ENCODE measurements at regions not wholly inside any gene's neighbourhood (a gene's known extent, or its start where the extent isn't known, plus 50 kb on each side); places are given as distances from the start of the nearest gene placed in this dataset.
"Not testable (repeated sequence)": the region's sequence is repeated elsewhere in the genome, so short reads cannot be mapped to it uniquely, and the experiment has no call there.

DNA sequence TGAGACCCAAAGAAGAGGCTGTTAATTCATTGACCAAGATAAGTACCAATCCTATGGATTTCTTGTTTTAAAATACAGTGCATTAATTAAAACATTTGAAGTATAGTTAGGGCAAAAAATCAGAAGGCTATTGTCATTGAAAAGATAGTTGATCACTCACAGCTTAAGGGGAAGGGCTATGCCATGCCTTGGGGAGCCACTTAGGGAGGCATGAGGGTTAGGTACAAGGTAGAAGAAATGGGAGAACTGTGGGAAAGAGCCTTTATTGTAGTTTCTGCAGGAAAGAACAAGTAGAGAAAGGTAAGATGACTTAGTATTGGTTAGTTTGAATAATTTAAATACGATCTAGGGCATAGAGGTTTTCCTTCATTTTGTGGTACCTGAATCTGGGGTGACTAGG, 1285.5 kb upstream of the TMEFF2 start:
- no peak for DNase-seq (ENCODE audit: low spot score)

DNA sequence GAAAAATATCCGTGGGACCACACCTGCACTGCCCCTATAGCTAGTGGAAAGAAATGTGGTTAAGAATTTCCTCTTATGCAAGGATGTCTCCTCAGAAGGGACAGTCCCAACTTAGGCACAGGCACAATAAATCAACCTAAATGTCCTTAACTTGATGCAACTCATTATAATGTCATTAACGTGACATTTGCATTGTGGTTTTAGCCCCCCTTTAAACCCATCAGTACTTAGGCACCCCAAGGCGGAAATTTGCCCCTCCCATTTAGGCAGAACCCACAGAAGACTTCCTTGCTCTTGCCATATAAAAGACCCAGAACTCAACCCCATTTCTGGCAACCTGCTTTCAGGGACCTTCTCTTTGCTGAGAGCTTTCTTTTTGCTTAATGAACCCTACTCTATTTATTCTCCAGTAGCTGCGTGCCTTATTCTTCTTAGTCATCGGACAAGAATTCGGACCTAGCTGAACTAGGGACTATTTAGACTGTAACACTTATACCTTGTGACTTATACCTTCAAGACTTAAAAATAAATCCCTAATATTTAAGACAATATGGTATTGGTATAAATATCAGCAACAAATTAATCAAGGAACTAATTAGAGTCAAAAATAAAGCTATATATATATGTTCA, 1281.6 kb upstream of the TMEFF2 start:
- DNase-seq (ENCODE audit: low spot score): no peak

DNA sequence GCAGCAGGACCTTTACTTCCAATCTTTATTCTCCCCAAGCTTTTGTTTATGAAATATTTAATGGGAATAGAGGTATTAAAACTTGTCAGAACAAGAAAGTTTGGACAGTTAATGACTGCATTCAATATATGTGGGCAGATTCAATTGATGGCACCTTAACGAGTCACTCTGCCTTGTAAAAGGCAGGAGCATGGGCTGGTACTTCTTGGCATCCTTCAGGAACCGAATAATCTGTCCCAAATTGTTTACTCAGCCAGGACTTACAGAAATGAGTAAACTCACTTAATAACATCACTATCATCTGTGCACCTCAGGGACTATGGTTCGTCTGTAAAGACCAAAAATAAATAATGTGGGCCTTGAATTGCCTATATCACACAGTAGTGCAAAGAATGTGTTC, 1280.3 kb upstream of the TMEFF2 start:
- no peak for DNase-seq (ENCODE audit: low spot score)

DNA sequence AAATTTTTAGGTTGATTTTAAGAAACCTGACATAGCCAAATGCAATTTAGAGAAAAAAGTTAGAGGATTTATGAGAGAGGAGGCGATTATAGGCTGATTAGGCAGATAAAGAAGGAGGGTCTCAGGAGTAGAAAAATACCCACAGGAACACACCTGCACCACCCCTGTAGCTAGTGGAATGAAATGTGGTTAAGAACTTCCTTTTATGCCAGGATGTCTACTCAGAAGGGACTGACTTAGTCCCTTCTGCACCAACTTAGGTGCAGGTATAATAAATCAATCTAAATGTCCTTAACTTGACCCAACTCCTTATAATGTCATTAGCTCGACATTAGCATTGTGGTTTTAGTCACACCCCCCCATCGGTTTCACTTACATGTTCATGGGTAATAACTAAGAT, 1274.5 kb upstream of the TMEFF2 start:
- no peak for DNase-seq (ENCODE audit: low spot score)

DNA sequence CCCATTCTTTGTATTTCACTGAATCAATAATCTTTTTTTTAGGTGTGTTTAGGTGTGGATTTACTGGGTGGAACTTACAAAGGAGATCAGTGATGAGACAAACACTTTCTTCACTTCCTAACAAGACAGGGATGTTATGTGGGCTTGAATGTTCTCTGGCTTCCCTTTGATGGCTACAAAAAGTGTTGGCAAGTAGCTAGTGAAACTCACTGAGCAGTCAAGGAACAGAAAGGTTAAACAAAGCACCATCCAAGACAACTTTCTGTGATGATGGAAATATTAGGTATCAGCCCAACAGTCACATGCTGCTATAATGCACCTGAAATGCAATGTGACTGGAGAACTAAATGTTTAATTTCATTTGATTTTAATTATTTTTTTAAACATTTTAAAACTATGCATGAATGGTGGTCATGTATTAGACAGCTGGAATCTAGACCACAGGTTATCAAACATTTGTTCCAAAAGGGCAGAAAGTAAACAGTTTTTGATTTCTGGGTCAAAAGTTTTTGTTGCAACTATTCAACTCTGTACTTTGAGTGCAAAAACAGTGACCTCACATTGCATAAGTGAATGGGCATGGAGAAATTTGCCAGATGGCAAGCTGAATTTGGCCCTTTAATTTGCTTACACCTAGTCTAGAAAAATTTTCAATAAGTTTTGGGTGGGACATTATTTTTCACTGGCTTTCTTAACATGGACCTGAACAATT, 1272.7 kb upstream of the TMEFF2 start:
- no peak for DNase-seq (ENCODE audit: low spot score)

DNA sequence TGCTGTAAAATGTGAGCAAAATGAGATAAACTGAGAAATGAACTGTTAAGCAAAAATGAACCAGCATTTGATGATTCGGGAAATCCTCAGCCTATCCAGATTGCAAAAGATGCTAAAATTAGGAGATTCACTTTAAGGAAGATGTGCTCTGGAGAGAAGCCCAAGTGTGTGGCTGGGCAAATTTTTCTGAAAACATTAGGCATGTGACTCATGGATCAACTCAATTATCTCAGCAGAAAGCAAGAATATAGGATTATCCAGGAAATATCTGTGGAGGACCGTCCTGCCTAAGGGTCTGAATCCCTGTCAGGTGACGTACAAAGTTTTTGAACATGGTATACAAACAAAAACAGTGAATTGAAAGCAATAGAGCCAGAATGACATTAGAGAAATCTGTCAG, 1268.3 kb upstream of the TMEFF2 start:
- no peak for DNase-seq (ENCODE audit: low spot score)

DNA sequence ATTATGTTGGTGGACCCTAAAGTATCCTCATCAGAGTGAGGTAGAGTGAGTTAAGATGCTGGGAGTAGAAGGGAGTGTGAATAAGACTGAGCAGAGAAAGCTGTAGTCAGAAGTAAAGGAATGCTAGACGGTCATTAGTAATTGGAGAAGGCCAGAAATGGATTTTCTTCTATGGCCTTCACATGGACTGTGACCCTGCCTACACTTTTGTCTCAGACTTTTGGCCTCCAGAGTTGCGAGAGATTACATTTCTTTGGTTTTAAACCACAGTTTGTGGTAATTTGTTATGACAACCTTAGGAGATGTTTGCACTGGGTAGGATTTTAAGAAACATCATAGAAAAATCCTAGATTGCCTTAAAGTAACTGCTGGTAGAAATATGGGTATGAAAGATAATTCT, 1267.7 kb upstream of the TMEFF2 start:
- no peak for DNase-seq (ENCODE audit: low spot score)

DNA sequence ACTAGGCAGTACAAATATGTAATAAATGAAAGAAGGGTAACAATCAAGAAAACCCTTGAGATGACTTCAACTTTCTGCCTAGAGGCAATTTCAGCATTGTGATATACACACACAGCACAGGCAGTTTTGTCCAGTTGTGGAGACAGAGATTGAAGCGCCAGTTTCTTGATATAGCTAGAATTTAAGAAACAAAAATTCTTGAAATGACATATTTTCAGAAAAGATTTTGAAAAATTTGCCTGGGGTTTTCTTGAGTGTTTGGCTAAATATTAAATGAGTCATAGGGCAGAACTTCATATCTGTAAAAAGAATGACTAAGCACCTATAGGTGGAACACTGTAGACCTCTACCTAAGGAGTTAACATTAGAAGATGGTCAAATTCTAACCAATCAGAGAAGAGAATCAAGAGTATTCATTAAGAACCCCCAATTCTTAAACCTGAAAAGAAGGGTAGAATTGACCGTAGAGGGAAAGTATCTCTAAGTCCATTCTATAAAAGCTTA, 1266.8 kb upstream of the TMEFF2 start:
- DNase-seq (ENCODE audit: low spot score): no peak

DNA sequence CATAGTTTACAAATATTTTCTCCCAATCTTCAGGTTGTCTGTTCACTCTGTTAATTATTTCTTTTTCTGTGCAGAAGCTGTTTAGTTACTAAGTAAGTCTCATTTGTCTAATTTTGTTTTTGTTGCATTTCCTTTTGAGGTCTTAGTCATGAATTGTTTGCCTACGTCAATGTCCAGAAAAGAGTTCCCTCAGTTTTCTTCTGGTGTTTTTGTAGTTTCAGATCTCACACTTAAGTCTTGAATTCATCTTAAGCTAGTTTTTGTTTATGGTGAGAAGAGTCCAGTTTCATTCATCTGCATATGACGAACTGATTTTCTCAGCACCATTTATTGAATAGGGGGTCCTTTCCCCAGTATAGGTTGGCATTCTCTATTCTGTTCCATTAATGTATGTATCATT, 1252.2 kb upstream of the TMEFF2 start:
- DNase-seq (ENCODE audit: low spot score): no peak

DNA sequence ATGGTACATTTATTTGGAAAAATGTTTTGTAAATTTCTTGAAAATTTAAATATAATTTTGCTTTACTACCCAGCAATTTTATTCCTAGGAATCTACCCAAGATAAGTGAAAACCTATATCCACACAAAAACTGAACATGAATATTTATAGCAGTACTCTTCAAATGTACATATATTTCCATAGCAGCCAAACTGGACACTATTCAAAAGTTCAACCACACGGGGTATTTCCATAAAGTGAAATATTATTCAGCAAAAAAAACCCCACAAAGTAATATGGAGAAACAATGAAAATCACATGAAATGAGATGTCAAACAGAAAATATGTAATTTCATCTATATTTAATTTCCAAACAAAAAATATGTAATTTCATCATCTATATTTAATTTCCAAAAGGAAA, 1247.6 kb upstream of the TMEFF2 start:
- DNase-seq (ENCODE audit: low spot score): no peak

DNA sequence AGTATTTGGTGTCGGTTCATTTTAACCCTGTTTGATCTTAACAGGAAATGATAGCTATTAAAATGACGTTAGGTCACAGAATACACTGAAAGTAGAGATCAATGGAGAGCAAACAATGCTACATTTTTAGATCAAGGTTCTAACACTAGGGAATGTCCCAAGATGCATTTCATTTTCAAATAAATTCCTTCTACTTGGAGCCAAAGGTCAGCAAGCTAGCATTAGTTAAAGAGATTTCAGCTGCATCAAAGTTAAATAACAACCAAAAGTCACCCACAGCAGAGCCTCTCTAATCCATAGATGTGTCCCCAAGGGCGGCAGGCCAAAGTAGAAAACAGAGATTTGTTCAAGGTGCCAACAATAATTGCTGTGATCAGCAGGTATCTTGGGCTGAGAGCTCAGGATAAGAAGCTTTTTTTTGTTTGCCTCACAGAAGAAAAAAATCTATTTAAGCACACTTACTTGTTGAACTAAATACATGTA, 1233.6 kb upstream of the TMEFF2 start:
- no peak for DNase-seq (ENCODE audit: low spot score)

DNA sequence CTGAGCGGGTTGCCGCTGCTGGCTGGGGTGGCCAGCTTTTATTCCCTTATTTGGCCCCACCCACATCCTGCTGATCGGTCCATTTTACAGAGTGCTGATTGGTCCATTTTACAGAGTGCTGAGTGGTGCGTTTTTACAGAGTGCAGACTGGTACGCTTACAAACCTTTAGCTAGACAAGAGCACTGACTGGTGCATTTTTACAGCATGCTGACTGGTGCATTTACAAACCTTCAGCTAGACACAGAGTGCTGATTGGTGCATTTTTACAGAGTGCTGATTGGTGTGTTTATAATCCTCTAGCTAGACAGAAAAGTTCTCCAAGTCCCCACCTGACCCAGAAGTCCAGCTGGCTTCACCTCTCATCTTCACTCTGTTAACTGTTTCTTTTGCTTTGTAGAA, 1217.6 kb upstream of the TMEFF2 start:
- not testable (repeated sequence) for DNase-seq (ENCODE audit: low spot score)

DNA sequence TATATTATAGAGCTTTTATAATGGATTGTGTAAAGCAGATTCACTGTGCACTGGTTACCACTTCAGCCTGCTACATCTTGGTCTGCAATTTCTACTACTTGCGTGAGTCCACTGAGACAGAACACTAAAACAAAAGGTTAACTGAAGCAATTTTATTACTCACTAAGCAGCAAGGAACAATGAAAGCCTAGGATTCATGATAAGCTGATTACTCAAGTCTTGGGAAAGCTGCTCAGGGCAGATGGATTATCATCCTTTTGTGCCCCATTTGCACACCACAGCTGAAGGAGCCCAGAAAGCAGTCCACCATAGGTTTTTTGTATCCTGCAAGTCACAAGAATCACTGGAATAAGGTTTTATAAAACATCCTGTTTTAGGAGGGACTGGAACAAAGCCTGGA, 1215.2 kb upstream of the TMEFF2 start:
- no peak for DNase-seq (ENCODE audit: low spot score)

DNA sequence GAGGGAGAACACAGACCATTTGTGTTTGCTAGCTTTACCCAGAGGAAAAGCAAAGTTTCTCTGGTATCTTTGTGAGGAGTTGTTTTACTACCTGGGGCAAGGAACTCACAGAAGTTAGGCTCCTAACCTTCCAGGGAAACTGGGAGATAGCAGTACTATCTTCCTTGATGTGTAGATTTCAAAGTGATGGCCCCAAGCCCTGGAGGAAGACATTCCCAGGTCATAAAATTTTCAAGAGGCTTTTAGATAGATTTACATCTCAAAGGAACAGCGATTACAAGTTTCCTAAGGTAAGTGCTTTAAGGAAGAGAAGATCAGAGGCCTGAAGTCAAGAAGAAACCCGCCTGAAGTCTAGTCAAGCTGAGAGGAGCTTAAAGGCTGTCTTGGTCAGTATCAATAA, 1187.8 kb upstream of the TMEFF2 start:
- DNase-seq (ENCODE audit: low spot score): no peak

DNA sequence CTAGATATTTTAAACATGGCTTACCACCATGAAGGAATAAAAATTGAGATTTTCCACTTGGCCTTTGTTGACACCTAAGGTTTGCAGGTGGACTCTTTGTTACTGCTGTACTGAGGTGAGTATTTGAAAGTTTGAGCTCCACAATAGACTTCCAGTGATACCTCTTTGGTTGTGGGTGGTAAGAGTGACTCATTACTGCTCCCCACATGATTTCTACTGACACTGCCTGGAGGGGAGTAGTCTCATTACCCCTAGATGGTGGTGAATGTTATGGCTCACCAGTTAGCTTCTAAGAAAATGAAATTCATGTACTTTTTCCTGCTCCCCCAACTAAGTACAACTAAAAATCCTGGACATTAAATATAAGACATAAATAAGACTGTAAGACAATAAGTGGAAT, 1183.1 kb upstream of the TMEFF2 start:
- DNase-seq (ENCODE audit: low spot score): no peak

DNA sequence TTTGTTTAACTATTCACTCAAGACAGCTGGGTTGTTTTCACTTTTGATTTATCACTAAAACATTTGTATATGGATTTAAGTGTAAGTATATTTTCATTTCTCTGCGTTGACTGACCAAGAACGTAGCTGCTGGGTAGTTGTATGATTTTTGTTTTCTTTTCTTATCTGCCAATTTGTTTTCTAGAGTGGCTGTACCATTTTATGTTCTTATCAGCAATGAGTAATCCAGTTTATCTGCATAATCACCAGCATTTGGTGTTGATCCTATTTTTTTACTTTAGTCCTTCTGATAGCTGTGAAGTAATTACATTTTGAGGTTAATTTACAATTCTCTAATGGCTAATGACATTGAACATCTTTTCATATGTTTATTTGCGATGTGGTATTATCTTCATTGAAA, 1178.4 kb upstream of the TMEFF2 start:
- DNase-seq (ENCODE audit: low spot score): no peak

DNA sequence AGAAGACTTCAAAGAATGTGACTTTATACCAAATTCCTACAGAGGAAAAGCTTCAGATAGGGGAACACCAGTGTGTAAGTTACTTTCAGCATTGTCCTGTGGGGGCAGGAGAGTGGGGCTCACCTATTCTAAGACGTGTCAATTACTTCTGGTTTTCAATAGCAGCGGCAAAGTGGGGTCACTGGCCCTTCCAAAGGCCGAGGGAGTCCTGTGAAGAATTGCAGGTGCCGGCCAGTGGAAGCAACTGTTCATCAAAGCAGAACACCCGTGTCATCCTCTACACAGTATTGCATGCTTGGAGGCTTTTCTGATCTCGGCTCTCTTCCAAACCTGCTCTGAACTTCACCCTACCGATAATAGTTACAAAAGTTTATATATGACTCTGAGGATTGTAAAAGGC, 1176.5 kb upstream of the TMEFF2 start:
- DNase-seq (ENCODE audit: low spot score): no peak

DNA sequence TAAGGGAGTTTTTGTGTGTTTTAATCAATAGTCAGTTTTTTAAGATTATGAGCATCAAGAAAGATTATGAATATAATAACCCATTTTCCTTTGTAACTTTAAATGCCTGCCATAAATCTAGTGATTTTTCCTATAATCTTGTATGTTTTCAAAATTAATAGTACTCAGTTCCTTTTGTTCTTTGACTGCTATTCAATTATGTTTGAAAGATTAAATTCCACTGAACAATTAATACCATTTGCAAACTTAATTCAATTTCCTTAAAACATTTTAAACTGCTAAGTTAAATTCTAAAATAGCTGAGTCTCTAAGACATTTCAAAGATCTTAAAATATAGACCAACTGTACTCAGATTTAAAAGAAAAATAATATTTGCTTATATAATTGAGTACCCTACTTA, 1173.9 kb upstream of the TMEFF2 start:
- no peak for DNase-seq (ENCODE audit: low spot score)

DNA sequence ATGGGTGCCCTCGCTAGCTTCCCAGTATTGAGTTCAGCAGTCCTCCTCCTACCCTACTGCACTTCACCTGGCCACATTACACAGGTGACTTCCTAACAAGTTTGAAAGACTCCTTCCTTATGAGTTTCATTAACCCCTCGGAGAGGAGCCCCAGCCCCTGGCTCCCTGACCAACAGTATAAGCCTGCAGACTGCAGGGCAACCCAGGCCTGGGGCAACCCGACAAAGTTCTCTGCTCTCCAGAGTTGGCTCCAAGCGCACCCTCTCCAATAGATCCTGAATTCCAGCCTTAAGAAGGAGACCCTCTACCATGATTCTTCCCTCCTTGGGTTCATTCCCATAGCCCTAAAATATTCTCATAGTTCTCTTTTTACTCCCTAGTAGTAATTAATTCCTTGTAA, 1162.8 kb upstream of the TMEFF2 start:
- DNase-seq (ENCODE audit: low spot score): no peak

DNA sequence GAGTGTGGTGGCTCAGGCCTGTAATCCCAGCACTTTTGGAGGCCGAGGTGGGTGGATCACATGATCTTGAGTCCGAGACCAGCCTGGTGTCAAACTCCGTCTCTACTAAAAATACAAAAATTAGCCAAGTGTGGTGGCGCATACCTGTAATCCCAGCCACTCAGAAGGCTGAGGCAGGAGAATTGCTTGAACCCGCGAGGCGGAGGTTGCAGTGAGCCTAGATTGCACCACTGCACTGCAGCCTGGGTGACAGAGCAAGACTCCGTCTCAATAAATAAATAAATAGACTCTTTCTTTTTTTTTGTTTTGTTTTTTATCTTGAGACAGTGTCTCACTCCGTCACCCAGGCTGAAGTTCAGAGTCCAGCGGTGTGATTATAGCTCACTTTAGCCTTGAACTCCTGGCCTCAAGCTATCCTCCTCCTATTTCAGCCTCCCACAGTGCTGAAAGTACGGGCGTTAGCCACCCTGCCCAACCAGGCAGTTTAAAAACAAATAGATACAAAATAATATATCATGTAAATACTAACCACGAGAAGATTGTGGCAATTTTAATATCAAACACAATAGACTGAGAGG, 1158.0 kb upstream of the TMEFF2 start:
- not testable (repeated sequence) for DNase-seq (ENCODE audit: low spot score)

DNA sequence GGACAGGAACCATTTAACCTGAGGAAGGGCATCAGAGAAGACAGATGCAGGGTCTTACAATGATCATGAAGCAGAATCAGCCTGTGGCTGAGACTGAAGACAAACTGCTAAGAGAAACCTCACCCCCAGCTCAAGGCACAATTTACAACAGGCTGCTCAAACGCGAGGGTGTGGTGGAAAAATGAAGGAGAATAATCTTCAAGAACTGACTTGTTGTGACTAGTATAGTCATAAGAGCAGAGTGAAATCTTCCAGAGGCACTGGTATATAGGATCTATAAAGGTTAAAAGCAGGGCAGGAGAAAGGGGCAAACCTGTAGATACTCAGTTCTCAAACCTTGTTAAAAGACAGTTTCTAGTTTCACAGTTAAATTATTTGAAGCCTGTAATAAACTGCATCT, 1155.8 kb upstream of the TMEFF2 start:
- DNase-seq (ENCODE audit: low spot score): no peak

DNA sequence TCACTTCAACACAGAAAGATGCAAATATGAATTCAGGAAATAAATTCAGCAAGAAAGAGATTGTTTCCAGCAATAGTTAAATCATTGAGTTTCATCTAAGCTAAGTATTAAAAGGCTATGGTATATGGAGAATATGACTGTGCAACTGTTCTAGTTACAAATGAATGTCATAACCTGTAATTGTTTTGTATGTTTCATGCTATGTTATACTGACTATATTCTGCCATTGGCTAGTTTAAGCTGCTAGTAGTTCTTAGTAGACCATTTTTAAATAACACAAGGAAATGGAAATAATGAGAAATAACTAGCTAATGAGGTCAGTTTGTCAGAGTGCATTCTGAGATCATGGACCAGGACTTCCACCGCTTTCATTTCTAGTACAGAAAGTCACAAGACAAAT, 1154.9 kb upstream of the TMEFF2 start:
- no peak for DNase-seq (ENCODE audit: low spot score)

DNA sequence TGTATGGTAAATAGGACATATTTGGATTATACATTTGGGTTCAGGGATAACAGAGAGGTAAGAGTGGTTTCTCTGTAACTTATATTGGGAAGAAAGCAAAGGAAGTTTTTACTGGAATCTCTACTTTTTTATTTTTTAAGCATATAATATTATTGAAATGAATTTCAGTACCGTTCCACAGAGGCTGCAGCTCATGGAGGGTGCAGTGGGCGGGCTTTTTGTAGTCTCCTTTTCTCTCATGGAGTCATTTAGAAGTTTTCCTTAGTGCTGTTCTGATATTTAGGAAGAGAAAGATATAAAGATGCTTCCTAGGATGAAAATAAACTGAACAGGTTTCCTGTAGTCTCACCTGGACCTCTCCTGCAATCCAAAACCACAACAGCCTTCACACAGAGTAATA, 1153.3 kb upstream of the TMEFF2 start:
- DNase-seq (ENCODE audit: low spot score): no peak

DNA sequence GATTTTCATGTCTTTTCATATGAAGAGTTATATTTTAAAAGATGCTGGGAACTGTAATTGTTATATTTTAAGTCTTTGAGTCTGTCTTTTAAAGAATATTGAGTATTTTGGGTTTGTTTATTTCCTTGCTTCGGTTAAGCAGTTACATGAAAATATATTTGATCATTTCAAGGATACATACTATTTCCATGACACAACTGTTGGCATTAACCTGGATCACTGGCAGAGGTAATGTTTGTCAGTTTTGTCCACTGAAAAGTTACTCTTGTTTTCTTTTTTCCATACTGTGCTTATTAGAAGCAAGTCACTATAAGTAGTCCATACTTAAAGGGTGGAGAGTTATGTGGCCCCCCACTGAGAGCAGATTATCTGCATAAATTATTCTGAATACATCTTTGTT, 1142.0 kb upstream of the TMEFF2 start:
- DNase-seq (ENCODE audit: low spot score): no peak
